Activated CD4-positive, alpha-beta T cell treated with anti-CD3 and anti-CD28 coated beads, Interleukin-2, amount 50 U/mL, for 24 hours (primary cell): ENCODE measurements at regions not wholly inside any gene's neighbourhood (a gene's known extent, or its start where the extent isn't known, plus 50 kb on each side); places are given as distances from the start of the nearest gene placed in this dataset.

Experiments used
- DNase-seq, 2 donors: peaks; one replicate each; pipeline ENCODE4 v3.0.0-alpha.2; 2020; ENCODE audit warnings: low read depth in 1 of 2, low spot score in 1 of 2

DNA sequence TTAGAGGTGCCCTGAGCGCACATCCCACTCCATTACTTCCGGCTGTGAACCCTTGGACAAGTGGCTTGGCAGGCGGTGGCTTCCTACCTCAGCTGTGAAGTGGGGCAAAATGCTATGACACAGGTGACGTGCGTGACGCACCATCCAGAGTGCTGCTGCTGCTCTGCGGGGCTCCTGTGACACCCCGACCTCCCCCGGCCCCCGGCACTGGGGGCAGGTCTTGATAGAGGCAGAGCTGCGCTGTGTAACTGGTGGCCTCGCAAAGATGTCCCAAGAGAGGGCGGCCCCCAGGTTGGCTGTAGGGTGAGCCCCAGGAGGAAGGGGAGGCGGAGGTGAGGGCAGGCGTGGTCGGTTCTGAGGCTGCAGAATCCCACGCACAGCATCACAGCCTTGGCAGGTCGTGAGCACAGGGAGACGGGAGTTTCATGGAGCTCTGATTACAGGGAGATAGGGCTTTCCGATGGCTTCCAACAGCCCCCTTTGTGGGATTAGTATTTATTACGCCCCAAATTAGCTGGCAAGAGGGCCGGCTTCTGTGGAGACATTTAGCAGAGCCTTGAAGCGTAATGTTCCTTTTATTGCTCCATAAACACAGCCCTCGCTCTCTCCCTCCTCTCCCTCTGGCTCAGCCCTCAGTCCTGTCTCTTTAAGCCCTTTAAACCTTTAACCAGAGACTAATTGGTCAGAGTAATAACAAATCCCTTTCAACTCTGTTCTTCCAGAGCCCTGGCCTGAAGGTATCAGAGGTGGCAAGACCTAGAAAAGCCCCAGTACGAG, 328.1 kb downstream of the C16orf95 start:
- no peak for DNase-seq

DNA sequence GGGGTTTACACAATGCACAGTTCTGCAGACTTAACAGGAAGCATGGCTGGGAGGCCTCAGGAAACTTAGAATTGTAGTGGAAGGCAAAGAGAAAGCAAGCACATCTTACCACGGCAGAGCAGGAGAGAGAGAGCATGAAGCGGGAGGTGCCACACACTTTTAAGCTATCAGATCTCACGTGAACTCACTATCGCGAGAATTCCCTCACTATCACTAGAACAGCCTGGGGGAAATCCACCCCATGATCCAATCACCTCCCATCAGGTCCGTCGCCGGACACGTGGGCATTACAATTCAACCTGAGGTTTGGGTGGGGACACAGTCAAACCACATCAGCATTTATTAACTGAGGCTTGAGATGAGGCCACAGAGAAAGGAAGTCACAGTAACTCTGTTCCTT, 326.7 kb downstream of the C16orf95 start:
- no peak for DNase-seq

DNA sequence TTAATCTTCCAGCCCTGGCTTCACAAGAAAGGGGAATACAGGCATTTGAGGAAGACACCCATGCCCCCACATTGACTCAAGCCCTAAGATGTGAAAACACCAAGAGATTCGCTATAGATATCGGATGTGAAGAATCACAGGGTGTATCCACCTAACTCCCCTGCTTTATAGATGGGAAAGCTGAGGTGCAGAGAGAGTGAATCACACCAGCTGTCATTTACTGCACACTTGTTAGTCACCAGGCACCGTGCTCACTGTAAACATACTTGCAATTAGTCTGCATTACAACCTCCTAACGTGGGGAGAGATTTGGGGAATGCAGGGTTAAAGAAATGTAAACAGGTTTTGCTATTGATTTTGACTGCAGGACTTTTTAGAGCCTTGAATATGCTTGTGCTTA, 325.5 kb downstream of the C16orf95 start:
- DNase-seq, result no peak

DNA sequence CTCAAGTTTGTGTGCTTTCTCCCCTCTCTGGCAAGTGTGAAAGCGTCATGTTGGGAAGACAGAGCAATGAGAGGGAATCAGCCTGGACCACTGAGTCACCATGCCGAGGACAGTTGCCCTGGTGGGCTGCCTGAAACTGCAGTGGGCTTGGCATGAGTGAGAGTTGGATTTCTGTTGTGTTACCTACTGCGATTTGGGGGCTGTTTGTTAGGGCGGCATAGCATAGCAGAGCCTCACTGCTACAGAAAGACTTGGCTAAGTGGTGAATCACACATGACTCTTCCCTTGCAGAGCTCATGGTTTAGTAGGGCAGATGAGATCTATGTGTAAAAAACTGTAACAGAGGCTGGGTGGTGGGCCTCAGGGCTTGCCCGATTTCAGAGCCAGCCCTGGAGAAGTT, 324.6 kb downstream of the C16orf95 start:
- no peak for DNase-seq

DNA sequence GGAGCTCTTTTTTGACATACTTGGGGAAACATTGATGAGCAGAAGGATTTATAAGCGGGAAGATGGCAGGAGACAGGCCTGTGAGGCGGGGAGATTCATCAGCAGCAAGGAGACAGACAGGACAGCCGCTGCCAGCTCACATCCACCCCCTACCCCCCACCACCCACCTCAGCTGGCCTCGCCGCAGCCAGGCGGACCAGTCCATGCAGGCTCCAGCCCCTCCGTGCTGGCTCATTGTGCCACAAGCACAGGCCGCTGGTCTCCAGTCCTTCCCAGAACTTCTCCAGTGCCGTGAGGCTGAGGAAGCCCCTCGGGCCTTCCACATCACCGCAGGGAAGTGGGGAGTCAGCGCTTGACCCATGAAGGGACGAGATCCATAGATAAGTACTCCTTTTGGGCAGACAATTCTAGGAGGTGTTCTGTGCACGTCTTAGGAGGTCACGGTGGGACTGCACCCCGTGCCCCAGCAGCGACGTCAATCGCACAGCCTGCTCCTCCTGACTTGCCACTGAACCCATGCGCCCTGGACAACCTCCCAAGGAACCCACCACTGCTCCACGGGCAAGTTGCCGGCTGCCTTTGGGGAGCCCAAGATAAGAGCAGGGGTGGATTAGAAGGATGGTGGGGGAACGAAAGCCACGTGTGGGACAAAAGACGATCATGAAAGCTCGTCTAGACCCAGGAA, 323.6 kb downstream of the C16orf95 start:
- DNase-seq, result no peak

DNA sequence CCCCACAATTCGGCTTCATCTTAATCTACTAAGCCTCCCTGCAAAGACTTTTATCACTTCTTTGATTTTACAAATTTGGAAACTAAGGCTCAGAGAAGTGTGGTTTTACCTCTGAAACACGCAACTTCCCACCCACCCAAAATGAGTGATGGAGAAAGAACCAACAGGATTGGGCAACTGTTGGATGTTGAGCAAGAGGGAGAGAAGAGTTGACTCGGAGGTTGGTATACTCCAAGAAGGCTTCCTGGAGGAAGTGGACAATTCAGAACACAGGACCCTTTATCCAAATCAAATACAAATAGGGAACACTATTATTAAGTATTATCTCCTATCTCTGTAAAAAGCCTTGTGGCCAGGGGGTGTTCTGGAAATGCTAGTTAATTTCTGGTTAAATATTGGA, 323.0 kb downstream of the C16orf95 start:
- no peak for DNase-seq

DNA sequence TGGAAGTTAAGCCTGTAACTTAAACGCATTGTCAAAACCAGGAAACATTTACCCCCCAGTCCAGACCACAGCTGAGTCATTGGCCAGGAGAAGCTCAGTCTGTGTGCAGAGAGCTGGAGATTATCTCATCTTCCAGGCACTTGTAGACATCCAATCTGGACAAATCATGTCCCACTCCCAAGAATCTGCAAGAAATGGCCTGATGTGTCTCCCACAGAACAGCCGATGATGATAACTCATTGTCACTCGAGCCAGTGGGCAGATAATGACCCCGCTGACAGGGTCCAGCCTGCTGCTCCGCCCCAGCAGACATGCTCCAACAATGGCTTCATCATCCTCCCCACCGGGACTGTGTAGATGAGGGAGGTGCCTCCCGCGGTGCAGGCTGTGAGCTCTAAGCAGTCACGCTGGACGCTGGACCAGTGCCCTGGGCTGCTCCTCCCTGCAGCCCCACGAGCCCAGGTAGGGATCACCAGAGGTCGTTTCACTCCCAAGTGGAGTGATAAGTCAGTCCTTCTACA, 322.5 kb downstream of the C16orf95 start:
- no peak for DNase-seq

DNA sequence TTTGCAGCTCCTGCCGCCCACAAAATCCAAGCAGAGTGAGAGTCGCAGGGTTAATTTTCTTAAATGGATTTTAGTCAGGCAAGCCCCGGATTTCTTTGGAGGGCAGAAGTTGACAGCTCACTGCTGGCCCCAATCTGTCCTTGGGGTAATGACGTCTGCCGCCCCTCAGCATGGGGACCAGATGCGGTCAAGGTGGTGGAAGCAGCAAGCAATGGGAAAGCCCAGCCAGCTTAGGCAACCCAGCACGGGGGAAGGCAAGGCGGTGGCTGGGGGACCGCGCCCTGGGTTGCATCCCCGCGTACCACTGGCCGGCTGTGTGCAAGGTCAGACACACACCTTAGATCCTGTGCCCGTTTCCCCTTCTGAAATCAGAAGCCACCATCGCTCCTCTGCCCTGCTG, 321.7 kb downstream of the C16orf95 start:
- no peak for DNase-seq

DNA sequence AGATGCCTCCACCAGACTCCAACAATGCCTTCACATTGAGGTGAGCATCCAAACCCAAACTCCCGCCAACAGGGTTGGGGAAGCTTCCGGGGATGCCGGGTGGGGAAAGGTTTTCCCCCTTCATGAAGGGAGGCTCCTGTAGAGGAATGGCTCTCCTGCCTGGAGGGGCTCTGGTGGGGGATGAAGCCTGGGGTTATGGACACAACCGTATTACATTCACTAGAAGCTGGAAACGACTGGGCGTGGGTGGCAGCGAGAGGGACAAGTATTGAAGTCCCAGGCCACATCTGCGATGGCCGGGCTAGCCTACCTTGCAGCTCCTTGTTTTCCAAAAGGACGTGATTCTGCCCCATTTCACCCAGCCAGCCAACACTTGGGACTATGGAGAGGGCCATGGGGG, 321.1 kb downstream of the C16orf95 start:
- no peak for DNase-seq

DNA sequence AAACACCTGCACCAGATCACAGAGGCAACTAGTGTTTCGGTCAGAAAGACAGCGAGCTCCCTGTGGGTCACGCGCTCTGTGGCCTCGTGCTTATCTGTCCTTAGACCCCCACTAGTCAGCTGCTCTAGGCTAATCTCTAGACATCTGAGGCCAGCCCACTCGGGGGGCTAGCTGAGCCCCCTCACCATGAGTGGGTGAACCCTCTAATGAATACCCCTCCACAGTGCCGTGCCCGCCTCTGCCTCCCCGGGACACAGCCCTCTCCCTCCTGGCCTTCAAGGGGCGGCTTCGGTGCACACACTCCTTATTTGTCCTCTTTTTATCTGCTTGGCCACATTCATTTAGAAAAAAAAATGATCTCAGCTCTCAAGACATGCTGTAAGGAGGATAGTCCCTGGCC, 320.1 kb downstream of the C16orf95 start:
- DNase-seq, result no peak

DNA sequence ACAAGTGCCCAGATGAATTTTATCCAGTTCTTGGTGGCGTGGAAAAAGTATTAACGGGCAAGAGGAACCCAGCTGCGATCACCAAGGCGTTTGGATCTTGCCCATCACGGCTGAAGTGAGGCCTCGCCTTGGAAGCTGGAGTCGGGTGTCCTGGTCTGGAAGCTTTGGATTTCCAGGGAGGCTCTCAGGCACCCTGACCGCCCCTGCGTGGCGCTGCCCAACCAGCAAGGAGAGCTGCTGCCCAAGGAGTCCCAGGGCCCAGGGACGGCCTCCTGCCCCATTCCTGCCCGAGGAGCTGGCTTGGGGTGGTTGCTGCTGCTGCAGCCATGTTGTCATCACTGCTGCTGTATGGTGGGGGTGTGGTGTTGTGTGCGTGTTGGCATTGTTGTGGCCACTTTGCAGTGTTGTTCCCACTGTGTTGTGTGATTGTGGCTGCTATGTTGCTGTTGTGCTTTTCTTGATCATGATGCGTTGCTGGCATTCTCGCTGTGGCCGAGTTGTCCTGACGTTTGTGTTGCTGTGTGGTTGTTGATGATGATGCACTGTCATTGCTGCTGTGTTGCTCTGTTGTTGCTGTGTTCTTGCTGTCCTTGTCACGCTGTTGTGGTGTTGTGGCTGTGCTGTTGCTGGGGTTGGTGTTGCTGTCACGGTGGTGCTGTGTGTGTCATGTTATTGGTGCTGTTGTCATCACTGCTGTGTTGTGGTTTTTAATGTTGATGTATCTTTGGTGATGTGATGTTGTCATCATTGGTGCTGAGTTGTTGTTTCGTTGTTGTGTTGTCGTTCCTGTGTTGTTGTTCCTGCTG, 318.8 kb downstream of the C16orf95 start:
- no peak for DNase-seq

DNA sequence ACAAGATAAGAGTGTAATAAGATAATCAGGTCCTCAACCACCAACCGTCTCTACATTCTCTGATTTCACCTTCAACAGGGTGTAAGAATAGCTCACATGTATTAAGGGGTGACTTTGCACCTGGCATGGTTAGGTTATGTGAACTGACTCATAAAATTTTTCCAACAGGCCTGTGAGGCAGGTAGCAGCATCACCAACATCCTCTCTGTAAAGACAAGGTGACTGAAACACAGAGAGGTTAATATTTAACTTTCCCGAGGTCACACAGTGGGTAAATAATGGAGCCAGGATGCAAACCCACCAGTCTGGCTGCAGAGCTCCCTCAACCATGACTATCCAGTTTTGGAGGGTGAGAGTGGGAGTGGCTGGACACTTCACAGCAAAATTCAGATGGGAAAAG, 317.2 kb downstream of the C16orf95 start:
- no peak for DNase-seq

DNA sequence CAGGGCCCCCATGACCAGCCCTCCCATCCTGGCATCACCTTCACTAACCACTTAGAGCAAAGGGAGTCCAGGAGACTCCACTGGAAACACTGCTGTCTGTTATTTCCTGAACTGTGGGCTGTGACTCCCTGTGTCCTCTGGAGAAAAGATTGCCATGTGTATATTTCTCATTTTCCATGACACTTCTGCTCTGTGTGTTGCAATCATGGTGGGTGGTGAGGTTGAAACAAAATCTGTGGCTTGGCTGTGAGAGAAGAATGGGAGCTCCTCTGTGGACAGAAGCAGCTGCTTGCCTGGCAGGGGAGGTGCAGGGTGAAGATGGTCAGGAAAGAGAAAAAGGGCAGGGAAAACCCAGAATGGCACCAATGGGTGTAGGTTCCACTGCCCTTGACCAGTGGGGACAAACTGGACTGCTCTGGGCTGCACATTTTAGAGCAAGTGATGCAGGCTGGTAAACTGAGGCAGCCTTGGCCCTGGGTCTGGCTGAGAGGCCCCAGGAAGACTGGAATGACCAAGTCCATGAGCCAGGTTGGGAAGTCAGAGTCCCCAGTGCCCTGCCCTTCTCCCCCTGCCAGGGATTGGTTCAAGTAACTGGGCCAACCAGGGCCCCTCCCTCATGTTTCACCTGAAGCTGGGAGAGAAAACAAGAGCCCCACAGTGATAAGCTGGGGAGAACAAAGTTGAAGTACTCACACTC, 314.3 kb downstream of the C16orf95 start:
- no peak for DNase-seq

DNA sequence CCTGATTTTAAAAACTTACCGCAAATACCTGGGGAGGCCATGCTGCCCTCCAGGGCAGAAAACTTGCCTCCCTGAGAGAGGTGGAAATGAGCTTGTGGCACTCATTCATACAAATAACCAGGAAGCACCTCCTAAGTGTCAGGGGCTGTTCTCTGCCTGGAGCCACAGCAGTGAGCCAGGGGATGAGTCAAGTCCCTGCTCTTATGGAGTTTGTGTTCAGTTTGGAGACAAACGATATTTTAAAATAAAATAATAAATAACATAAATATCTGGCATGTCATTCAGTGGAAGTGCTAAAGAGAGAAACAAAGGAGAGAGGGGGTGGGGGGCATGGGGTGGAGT, 313.8 kb downstream of the C16orf95 start:
- DNase-seq, result no peak

DNA sequence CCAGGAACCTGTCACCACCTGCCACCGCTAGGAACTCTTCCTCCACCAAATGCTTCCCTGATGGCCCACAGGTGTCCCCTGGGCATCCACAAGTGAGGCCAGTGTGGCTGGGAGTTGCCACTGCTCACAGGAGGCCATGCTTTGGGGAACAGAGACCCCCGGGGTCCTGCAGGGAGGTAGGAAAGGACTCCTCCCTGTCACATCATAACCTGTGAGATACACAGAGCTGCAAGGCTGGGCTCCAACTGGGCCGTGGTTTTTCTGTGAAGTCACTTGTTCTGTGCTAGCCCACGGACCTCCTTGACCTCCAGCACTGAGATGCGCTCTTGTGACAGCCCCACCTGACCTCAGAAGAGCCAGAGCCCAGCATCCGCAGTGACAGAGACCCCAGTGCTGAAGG, 311.2 kb downstream of the C16orf95 start:
- DNase-seq, result no peak

DNA sequence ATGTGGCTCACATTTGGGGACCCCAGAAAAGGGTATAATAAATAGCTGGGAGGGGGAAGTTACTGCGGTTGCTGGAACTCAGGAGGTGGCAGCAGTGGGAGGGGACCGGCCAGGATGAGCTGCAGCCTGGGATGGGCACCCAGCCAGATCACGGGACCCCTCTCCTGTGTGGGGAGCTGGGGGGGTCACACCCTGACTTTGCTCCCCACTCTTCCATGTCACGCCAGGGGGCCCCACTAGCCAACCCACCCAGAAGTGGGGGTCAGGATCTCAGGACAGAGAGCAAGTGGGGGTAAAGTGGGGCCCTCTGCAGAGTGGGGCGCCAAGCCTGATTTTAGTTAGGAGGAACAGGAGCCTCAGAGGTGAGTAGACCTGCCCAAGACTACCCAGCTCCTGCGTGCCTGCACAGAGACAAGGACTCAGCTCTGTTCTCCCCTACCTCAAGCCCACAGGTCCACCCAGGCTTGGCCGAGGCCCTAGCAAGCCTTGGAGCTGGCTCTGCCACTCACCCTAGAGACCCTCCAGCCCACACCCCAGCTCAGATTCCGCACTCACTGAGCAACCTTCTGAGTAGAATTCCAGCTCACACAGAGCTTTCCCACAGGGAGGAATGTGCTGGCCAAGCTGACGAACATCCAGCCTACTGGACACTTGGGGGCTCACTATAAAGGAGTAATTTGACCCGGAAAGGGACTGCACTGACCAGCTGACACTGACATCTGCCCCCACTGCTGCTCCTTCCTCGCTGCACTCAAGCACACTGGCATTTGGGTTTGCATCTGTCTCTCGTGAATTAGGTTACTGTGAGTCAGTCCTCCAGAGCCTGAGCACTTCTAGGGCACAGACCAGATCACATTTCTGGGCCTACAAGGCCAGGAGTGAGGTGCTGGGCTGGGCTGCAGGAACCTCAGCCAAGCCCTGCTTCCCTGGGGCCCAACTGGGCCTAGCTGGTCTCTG, 310.1 kb downstream of the C16orf95 start:
- DNase-seq, result no peak

DNA sequence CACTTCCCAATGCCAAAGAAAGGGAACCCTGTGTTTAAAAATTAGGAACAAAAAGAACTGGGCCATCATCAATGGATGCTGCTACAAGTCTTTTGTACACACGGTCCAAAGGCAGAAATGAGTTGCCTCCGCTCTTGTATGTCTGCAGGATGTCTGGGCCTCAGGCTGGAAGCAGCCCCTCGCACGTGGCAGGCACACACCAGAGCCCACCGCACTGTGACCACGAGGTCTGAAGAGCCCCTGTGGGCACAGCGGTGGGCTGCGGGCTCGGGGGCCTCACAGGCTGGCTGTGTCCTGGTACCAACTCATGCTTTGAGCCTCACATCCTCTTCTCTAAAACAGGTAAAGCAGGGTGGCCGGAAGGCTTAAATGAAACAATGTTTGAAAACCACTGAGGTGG, 309.3 kb downstream of the C16orf95 start:
- DNase-seq, result no peak

DNA sequence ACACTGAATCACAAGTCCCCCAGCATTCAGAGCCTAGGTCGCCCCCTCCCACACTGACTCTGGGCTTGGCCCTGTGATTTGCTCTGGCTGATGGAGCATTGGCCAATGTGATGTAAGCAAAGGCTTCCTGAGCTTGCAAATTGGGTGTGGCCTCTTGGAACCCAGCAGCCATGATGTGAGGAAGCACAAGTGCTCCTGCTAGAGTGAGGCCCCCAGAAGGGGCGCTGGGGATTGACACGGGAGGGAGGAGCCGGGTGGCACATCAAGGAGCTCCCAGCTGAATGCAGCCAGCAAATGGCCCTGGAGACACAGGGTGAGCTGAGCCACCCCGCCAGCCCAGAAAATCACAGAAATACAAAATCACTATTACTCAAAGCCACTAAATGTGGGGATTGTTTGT, 308.5 kb downstream of the C16orf95 start:
- DNase-seq, result no peak

DNA sequence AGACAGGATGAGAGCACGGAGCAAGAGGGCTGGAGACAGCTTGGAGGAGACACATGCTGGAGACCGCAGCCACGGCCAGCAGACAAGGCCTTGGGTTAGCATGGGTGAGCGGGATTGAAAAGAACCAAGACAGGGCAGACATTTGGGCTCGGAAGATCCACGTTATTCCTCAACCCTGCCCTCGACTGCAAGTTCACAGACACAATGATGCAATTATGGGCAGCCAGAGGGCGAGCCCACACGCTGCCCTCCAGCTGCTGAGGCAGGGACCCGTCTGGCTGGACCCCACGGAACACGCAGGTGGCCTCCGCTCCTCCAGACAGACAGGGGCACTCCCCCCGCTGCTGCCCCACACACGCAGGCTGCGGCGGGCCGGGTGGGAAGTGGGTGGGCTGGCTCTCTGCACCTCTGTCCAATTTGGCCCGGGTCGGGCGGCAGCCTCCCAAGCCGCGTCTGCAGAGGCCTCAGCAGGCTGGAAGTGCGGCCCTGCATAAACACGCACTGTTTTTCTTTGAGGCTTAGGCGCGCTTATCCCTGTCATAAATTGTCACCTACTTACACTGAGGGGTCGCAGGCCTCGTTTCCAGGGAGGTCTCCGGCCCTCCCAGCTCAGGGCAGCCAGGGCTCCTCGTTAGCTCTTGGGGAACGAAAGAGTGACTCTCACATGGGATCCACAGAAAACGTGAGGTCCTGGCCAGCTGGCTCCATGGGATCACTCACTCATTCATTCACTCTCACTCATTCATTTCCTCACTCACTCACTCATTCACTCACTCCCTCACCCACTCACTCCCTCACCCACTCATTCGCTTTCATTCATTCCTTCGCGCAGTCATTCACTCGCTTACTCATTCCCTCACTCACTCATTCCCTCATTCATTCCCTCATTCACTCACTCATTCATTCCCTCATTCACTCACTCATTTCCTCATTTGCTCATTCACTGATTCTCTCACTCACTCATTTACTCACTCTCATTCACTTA, 303.9 kb downstream of the C16orf95 start:
- DNase-seq, result no peak
